A673 (cell line): ENCODE measurements at regions not wholly inside any gene's neighbourhood (a gene's known extent, or its start where the extent isn't known, plus 50 kb on each side); places are given as distances from the start of the nearest gene placed in this dataset.

Experiments used
- CTCF ChIP-seq: fragments of 300-800, 200-600 bp; sonication (generic); conservative IDR thresholded peaks from 2 replicates; pipeline ENCODE4 v1.5.1; 2017; ENCODE audit warnings: low read depth, mild to moderate bottlenecking, antibody characterized with exemption, low read length, moderate library complexity, mixed read lengths
- EZH2 ChIP-seq: fragments of 200-600 bp; sonication (generic); IDR thresholded peaks from 2 replicates; pipeline ENCODE4 v1.6.1; 2017; ENCODE audit warnings: borderline replicate concordance, low read depth, mild to moderate bottlenecking, mixed read lengths, antibody characterized with exemption, low read length; ENCODE audit not compliant: poor library complexity, severe bottlenecking

DNA sequence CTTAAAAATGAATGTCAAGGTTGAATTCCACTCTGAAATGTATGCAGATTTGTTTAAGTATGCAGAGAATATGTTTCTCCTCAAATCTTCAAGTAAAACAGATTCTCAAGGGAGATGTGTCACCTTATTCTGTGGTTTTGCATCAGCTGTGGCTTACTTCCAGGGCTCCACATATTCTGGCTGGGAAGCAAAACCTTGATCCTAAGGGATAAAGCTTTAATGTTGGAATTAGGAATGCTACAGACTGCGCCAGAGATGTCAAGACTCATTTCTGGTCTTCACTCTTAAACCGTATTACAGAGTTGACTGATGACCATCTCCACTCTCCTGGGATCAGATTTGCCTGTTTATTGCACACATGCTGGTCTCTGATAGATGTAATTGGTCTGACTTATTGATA, 143.9 kb upstream of the DIPK2B start:
- TF ChIP-seq CTCF (no peak), EZH2 (no peak)
